Esophagus muscularis mucosa (tissue), 4 donors: ENCODE measurements at regions not wholly inside any gene's neighbourhood (a gene's known extent, or its start where the extent isn't known, plus 50 kb on each side); places are given as distances from the start of the nearest gene placed in this dataset.

Experiments
- DNase-seq: peaks from one replicate; pipeline ENCODE4 v3.0.0-alpha.2; 2017; ENCODE audit errors: extremely low spot score
- H3K27ac ChIP-seq, 4 donors: fragments of 200-600 bp; sonication (generic); replicated peaks in 1 of 4; 1 replicate in 3 of 4; 2 replicates in 1 of 4; pipeline ENCODE4 v1.5.1; 2016 to 2019; ENCODE audit warnings: mild to moderate bottlenecking in 1 of 4
- H3K27me3 ChIP-seq, 4 donors: fragments of 200-600 bp; sonication (generic); one replicate each; pipeline versions ENCODE4 v1.5.1 to v1.6.0; 2016 to 2019
- H3K36me3 ChIP-seq, 4 donors: fragments of 200-600 bp; sonication (generic); one replicate each; pipeline ENCODE4 v1.5.1; 2016 to 2019
- H3K4me1 ChIP-seq, 4 donors: fragments of 200-600 bp; sonication (generic); one replicate each; pipeline ENCODE4 v1.5.1; 2016 to 2019
- H3K4me3 ChIP-seq, 4 donors: fragments of 200-600 bp; sonication (generic); 1 replicate in 2 of 4; 2 replicates in 2 of 4; pipeline ENCODE4 v1.5.1; 2016 to 2019; ENCODE audit warnings: mild to moderate bottlenecking in 4 of 4, moderate library complexity in 1 of 4
- H3K9me3 ChIP-seq, 4 donors: fragments of 200-600 bp; sonication (generic); 1 replicate in 3 of 4; 2 replicates in 1 of 4; pipeline ENCODE4 v1.5.1; 2016 to 2019
- EP300 ChIP-seq: sonication (generic); formaldehyde crosslinking; IDR thresholded peaks from one replicate; pipeline ENCODE4 v1.6.1; 2017; ENCODE audit warnings: antibody characterized with exemption
- POLR2A ChIP-seq: fragments of 450-650 bp; IDR thresholded peaks from one replicate; pipeline ENCODE4 v1.6.1; 2017; ENCODE audit warnings: antibody characterized with exemption, moderate library complexity, mild to moderate bottlenecking, low read depth
- POLR2AphosphoS5 ChIP-seq, 2 donors: sonication (generic); formaldehyde crosslinking; IDR thresholded peaks; one replicate each; pipeline ENCODE4 v1.6.1; 2017; ENCODE audit warnings: antibody characterized with exemption in 2 of 2
- WGBS: methylation state at CpG from one replicate; pipeline ENCODE4 v1.1.5; 2018; 5-methylcytosine and 5-hydroxymethylcytosine counted together
- intact Hi-C: fragments of 100-400 bp; cut with DNase I; formaldehyde crosslinking; loops from one replicate; pipeline ENCODE4 v1.15.1; 2023
- TF ChIP-seq, protein P1 (sequence below), 3 experiments: fragments of 200-600 bp in 2 of 3; fragments of 450-650 bp in 1 of 3; sonication (generic) in 2 of 3; IDR thresholded peaks; one replicate each; pipeline ENCODE4 v1.5.1; 2017 to 2019; ENCODE audit warnings: antibody characterized with exemption in 3 of 3, mild to moderate bottlenecking in 2 of 3, moderate library complexity in 1 of 3

DNA sequence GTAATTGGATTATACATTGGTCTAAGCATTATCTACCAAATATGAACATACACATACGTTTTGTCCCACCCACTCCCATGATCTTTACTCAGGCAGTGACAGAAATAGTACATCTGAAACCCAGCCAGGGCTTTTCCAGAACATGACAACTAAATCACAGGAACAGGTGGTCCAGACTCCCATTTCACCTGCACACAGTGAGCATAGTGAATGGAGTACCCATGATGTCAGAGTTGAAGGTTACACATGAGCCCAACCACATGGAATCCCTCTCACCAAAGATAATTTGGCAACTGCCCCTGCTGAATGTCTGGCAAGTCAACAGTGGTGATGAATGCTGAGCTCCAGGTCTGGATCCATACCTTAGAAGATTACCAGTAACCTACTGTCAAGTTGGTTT, 411.9 kb upstream of the LUZP2 start:
- H3K9me3 ChIP-seq = no peaks in the 10 kb centered on the region
- no peaks in the 10 kb centered on the region for H3K36me3 ChIP-seq
- H3K27ac ChIP-seq = no peak overlapping the region
- intact Hi-C loops = no loop called here
- no peak for DNase-seq
- H3K4me3 ChIP-seq = no peak overlapping the region
- 53% methylated on average over 1 of the region's 1 CpG for WGBS
- H3K4me1 ChIP-seq = peaks cover 0 to 11% (median 2%) of the 10 kb centered on the region in 4 donors
- H3K27me3 ChIP-seq = no peaks in the 10 kb centered on the region
- TF ChIP-seq POLR2AphosphoS5 (IDR thresholded peaks at IDR 0.05) (no peak), POLR2A (no peak), EP300 (no peak)
- TF ChIP-seq, protein P1, sequence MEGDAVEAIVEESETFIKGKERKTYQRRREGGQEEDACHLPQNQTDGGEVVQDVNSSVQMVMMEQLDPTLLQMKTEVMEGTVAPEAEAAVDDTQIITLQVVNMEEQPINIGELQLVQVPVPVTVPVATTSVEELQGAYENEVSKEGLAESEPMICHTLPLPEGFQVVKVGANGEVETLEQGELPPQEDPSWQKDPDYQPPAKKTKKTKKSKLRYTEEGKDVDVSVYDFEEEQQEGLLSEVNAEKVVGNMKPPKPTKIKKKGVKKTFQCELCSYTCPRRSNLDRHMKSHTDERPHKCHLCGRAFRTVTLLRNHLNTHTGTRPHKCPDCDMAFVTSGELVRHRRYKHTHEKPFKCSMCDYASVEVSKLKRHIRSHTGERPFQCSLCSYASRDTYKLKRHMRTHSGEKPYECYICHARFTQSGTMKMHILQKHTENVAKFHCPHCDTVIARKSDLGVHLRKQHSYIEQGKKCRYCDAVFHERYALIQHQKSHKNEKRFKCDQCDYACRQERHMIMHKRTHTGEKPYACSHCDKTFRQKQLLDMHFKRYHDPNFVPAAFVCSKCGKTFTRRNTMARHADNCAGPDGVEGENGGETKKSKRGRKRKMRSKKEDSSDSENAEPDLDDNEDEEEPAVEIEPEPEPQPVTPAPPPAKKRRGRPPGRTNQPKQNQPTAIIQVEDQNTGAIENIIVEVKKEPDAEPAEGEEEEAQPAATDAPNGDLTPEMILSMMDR (IDR thresholded peaks at IDR 0.05) = no peak

DNA sequence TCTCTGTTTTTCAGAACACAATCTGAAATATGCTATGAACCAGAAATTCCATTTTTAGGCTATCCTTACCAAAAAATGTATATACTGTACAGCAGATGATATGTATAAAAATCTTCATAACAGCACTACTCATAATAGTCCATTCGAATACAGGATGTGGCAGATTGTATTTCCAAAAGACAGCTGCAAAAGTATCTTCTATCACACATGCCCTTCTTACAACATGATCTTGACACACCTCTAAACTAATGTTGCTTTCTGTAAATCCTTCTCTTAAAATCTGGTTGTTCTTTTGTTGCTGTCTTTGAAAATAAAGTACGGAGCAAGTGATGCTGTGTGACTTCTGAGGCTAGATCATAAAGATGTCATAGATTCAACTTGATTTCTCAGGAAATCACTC, 409.9 kb upstream of the LUZP2 start:
- Histone ChIP-seq H3K4me1 (peaks cover 0 to 11% (median 2%) of the 10 kb centered on the region in 4 donors), H3K4me3 (no peak overlapping the region), H3K27me3 (no peaks in the 10 kb centered on the region), H3K36me3 (no peaks in the 10 kb centered on the region), H3K27ac (no peak overlapping the region), H3K9me3 (no peaks in the 10 kb centered on the region)
- no peak for DNase-seq
- TF ChIP-seq, protein P1 (IDR thresholded peaks at IDR 0.05) = no peak
- no peak for TF ChIP-seq POLR2AphosphoS5 (IDR thresholded peaks at IDR 0.05)
- no peak for TF ChIP-seq EP300
- TF ChIP-seq POLR2A = no peak
- WGBS = 94% methylated on average over 2 of the region's 2 CpGs
- intact Hi-C loops = no loop called here

DNA sequence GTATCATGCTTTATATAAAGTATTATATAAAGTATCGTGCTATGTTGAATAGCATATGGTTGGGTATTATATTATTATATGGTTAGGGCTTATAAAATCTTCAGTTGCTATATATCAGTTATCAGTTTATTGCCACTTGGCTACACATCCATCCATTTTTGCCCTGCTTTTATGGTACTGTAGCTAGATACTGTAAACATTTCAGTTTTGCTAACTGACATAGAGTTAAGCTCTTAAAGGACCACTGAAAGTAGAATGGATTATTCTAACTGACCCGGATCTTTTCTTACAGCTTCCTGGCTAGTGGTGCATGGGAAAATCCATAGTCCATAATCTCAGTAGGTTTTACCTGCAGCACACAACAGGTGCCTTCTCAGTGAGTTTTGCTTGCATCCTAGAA, 405.3 kb upstream of the LUZP2 start:
- intact Hi-C loops = no loop called here
- 81% methylated on average over 2 of the region's 2 CpGs for WGBS

DNA sequence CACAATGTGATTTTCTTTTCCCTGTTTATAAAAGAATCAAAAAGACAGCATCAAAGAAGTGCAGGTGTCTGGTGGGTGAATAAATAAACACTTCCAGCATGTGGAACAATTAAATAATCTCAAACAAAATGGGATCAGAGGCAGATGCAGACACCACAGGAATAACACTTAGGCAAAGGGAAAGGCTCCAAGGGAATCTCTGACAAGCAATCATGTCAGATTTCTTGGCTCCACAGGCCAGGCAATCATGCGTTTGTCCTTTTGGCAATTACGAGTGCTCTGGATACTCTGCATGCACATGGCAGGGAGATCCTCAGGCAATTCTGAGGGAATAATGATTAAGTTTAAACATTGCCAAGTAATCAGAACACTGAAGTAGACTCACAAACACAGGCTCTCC, 403.5 kb upstream of the LUZP2 start:
- H3K9me3 ChIP-seq = no peaks in the 10 kb centered on the region
- H3K27ac ChIP-seq = no peak overlapping the region
- H3K4me1 ChIP-seq = peaks cover 0 to 17% (median 8%) of the 10 kb centered on the region in 4 donors
- no peak overlapping the region for H3K4me3 ChIP-seq
- intact Hi-C loops = no loop called here
- H3K27me3 ChIP-seq = no peaks in the 10 kb centered on the region
- 32% methylated on average over 2 of the region's 2 CpGs for WGBS
- no peak for DNase-seq
- TF ChIP-seq EP300 = no peak
- no peak for TF ChIP-seq POLR2A
- TF ChIP-seq POLR2AphosphoS5 (IDR thresholded peaks at IDR 0.05) = no peak
- TF ChIP-seq, protein P1 (IDR thresholded peaks at IDR 0.05) = no peak
- no peaks in the 10 kb centered on the region for H3K36me3 ChIP-seq

More for the DNA sequence above, 405.3 kb upstream of the LUZP2 start:
- Histone ChIP-seq H3K4me3 (no peak overlapping the region), H3K27me3 (no peaks in the 10 kb centered on the region), H3K27ac (no peak overlapping the region), H3K36me3 (no peaks in the 10 kb centered on the region), H3K4me1 (peaks cover 0 to 17% (median 8%) of the 10 kb centered on the region in 4 donors), H3K9me3 (no peaks in the 10 kb centered on the region)
- TF ChIP-seq, protein P1 (IDR thresholded peaks at IDR 0.05) = no peak
- no peak for TF ChIP-seq EP300
- TF ChIP-seq POLR2A = no peak
- TF ChIP-seq POLR2AphosphoS5 (IDR thresholded peaks at IDR 0.05) = no peak
- no peak for DNase-seq

DNA sequence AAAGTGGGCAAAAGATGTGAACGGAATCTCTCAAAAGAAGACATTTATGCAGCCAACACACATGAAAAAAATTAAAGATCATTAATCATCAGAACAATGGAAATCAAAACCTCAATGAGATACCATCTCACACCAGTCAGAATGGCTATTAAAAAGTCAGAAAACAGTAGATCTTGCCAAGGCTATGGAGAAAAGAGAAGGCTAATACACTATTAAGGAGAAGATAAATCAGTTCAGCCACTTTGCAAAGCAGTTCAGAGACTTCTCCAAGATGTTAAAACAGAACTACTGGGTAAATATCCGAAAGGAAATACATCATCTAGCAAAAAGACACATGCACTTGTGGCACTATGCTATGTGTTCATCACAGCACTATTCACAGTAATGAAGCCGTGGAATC, 388.2 kb upstream of the LUZP2 start:
- Histone ChIP-seq H3K4me1 (no peaks in the 10 kb centered on the region), H3K4me3 (no peak overlapping the region), H3K9me3 (peaks cover 0 to 27% (median 20%) of the 10 kb centered on the region in 4 donors), H3K36me3 (no peaks in the 10 kb centered on the region), H3K27ac (no peak overlapping the region), H3K27me3 (no peaks in the 10 kb centered on the region)
- no peak for DNase-seq
- 96% methylated on average over 3 of the region's 3 CpGs for WGBS
- intact Hi-C loops = no loop called here
- TF ChIP-seq POLR2A = no peak
- no peak for TF ChIP-seq POLR2AphosphoS5 (IDR thresholded peaks at IDR 0.05)
- TF ChIP-seq, protein P1 (IDR thresholded peaks at IDR 0.05) = no peak
- no peak for TF ChIP-seq EP300
